Caco-2 (cell line): ENCODE measurements at regions not wholly inside any gene's neighbourhood (a gene's known extent, or its start where the extent isn't known, plus 50 kb on each side); places are given as distances from the start of the nearest gene placed in this dataset.

ENCODE experiments used
- BruUV-seq: library from RNA; stranded (reverse); fragments of 400-500 nt; replicated peaks from 2 replicates; lab custom pipeline; 2021; lab: Mats Ljungman, UMichigan
- CTCF ChIA-PET: fragments of 300-600 bp; sonication (Branson Sonifier 250); formaldehyde crosslinking; loops from one replicate; lab custom pipeline; 2022; ENCODE audit warnings: antibody characterized with exemption; lab: Charles Lee
- POLR2A ChIA-PET: fragments of 300-600 bp; sonication (Branson Sonifier 250); formaldehyde crosslinking; loops from one replicate; lab custom pipeline; 2022; ENCODE audit warnings: antibody characterized with exemption; lab: Charles Lee
- DNase-seq, 2 experiments: peaks; one replicate each; pipeline versions ENCODE4 v3.0.0 to v3.0.0-alpha.2; 2020 to 2022
- H3K27me3 ChIP-seq: replicated peaks from 2 replicates; pipeline ENCODE4 v1.6.0; 2011; ENCODE audit warnings: low read length; ENCODE audit not compliant: control insufficient read depth, insufficient read depth
- H3K36me3 ChIP-seq: 2 replicates; pipeline ENCODE4 v1.5.1; 2011; ENCODE audit warnings: low read length; ENCODE audit not compliant: control insufficient read depth, insufficient read depth
- H3K4me1 ChIP-seq: fragments of 250-450 bp; sonication (Bioruptor Pico); 2 replicates; pipeline ENCODE4 v1.5.1; 2020; ENCODE audit warnings: mild to moderate bottlenecking
- H3K4me3 ChIP-seq: 2 replicates; pipeline ENCODE4 v1.5.1; 2011; ENCODE audit warnings: low read depth, mild to moderate bottlenecking, control low read depth, low read length
- H3K9me3 ChIP-seq: fragments of 250-450 bp; sonication (Bioruptor Pico); 2 replicates; pipeline ENCODE4 v1.5.1; 2020; ENCODE audit warnings: mild to moderate bottlenecking, moderate library complexity
- H3K27ac Mint-ChIP-seq: one replicate; pipeline ENCODE4 v1.8.0; 2022; ENCODE audit warnings: mixed read lengths; ENCODE audit not compliant: unreplicated experiment
- H3K27me3 Mint-ChIP-seq: one replicate; pipeline ENCODE4 v1.8.0; 2022; ENCODE audit warnings: mixed read lengths; ENCODE audit not compliant: insufficient read depth, unreplicated experiment
- H3K36me3 Mint-ChIP-seq: one replicate; pipeline ENCODE4 v1.8.0; 2022; ENCODE audit warnings: mild to moderate bottlenecking, mixed read lengths; ENCODE audit not compliant: insufficient read depth, unreplicated experiment
- H3K4me1 Mint-ChIP-seq: one replicate; pipeline ENCODE4 v1.8.0; 2022; ENCODE audit warnings: low read depth, mixed read lengths; ENCODE audit not compliant: unreplicated experiment
- H3K4me3 Mint-ChIP-seq: one replicate; pipeline ENCODE4 v1.8.0; 2022; ENCODE audit warnings: mild to moderate bottlenecking, moderate library complexity, mixed read lengths; ENCODE audit not compliant: unreplicated experiment
- H3K9me3 Mint-ChIP-seq: one replicate; pipeline ENCODE4 v1.8.0; 2022; ENCODE audit warnings: mixed read lengths; ENCODE audit not compliant: unreplicated experiment
- intact Hi-C: fragments of 100-400 bp; cut with micrococcal nuclease; formaldehyde crosslinking; loops from one replicate; pipeline ENCODE4 v1.10.0; 2022; ENCODE audit not compliant: unreplicated experiment
- TF ChIP-seq, protein P1 (sequence below), 2 experiments: fragments of 200-600 bp in 1 of 2; IDR thresholded peaks; 1 replicate in 1 of 2; 2 replicates in 1 of 2; pipeline versions ENCODE4 v1.5.1 to v1.8.0; 2011 to 2022; ENCODE audit warnings: antibody characterized with exemption in 1 of 2, control low read depth in 1 of 2, inconsistent platforms in 1 of 2, low read depth in 1 of 2, low read length in 1 of 2, mild to moderate bottlenecking in 1 of 2, moderate library complexity in 1 of 2; ENCODE audit not compliant: insufficient read depth in 1 of 2, severe bottlenecking in 1 of 2, unreplicated experiment in 1 of 2

DNA sequence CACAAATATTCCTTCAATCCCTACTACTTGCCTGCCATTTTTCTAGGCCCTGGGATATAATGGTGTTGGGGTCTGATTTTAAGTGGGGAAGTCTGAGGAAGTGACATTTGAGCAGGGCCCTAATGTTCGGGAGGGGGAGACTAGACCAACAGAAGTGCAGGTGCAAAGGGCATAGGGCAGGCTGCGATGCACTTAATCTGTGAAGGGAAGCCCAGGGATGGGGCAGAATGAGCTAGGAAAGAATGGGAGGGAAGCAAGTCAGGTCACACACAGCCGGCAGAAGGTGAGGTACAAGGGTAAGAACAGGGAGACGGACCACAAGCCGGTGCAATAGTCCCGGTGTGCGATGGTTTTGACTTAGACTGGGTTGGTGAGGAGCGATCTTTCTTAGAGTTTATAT, 146.8 kb downstream of the UNC5CL start:
- no peaks in the 10 kb centered on the region for H3K36me3 ChIP-seq
- H3K27ac Mint-ChIP-seq: no peak overlapping the region

DNA sequence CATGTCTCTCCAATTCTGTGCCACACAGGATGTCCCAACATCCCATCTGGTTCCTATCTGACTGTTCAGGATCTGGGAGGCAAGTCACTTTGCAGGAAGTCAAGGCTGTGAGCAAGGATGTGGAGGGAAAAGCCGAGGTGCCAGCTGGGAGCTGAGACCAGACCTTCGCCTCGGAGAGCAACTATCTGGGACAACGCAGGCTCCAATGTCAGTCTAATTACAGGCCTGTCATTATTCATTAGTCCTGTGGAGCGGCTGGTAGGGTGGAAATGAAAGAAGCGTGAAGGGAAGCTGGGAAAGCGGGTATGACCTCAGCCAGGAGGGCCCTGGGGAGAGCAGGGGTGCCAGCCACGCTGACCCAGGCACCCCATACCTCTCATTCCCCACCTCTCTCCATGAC, 147.3 kb downstream of the UNC5CL start:
- no peak for DNase-seq
- no TSS peak for BruUV-seq
- Histone ChIP-seq H3K27me3 (no peaks in the 10 kb centered on the region), H3K36me3 (no peaks in the 10 kb centered on the region), H3K9me3 (no peaks in the 10 kb centered on the region), H3K4me3 (no peak overlapping the region), H3K4me1 (peaks cover 6% of the 10 kb centered on the region; the same call in 1 of the 2 replicates)
- H3K27ac Mint-ChIP-seq: no peak overlapping the region
- CTCF ChIA-PET: no interaction called here
- no peaks in the 10 kb centered on the region for H3K27me3 Mint-ChIP-seq
- peaks cover under 1% of the 10 kb centered on the region for H3K4me1 Mint-ChIP-seq
- no peak overlapping the region for H3K4me3 Mint-ChIP-seq
- H3K36me3 Mint-ChIP-seq: no peaks in the 10 kb centered on the region
- intact Hi-C loops: no loop called here
- TF ChIP-seq, protein P1, sequence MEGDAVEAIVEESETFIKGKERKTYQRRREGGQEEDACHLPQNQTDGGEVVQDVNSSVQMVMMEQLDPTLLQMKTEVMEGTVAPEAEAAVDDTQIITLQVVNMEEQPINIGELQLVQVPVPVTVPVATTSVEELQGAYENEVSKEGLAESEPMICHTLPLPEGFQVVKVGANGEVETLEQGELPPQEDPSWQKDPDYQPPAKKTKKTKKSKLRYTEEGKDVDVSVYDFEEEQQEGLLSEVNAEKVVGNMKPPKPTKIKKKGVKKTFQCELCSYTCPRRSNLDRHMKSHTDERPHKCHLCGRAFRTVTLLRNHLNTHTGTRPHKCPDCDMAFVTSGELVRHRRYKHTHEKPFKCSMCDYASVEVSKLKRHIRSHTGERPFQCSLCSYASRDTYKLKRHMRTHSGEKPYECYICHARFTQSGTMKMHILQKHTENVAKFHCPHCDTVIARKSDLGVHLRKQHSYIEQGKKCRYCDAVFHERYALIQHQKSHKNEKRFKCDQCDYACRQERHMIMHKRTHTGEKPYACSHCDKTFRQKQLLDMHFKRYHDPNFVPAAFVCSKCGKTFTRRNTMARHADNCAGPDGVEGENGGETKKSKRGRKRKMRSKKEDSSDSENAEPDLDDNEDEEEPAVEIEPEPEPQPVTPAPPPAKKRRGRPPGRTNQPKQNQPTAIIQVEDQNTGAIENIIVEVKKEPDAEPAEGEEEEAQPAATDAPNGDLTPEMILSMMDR (IDR thresholded peaks at IDR 0.05; ENCODE audit: insufficient read depth in 1 of 2, low read depth in 1 of 2, low read length in 1 of 2, severe bottlenecking in 1 of 2, unreplicated experiment in 1 of 2): no peak
- POLR2A ChIA-PET: no interaction called here
- H3K9me3 Mint-ChIP-seq: no peaks in the 10 kb centered on the region

More for the DNA sequence above, 146.8 kb downstream of the UNC5CL start:
- no peaks in the 10 kb centered on the region for H3K36me3 Mint-ChIP-seq
- intact Hi-C loops: no loop called here
- H3K27me3 Mint-ChIP-seq: no peaks in the 10 kb centered on the region
- Histone ChIP-seq H3K9me3 (no peaks in the 10 kb centered on the region), H3K27me3 (no peaks in the 10 kb centered on the region), H3K4me3 (no peak overlapping the region), H3K4me1 (peaks cover 6% of the 10 kb centered on the region; the same call in 1 of the 2 replicates)
- TF ChIP-seq, protein P1 (IDR thresholded peaks at IDR 0.05; ENCODE audit: insufficient read depth in 1 of 2, low read depth in 1 of 2, low read length in 1 of 2, severe bottlenecking in 1 of 2, unreplicated experiment in 1 of 2): no peak
- CTCF ChIA-PET: no interaction called here
- POLR2A ChIA-PET: no interaction called here
- H3K9me3 Mint-ChIP-seq: no peaks in the 10 kb centered on the region
- BruUV-seq: no TSS peak
- no peak for DNase-seq
- peaks cover 6% of the 10 kb centered on the region for H3K4me1 Mint-ChIP-seq
- H3K4me3 Mint-ChIP-seq: no peak overlapping the region

DNA sequence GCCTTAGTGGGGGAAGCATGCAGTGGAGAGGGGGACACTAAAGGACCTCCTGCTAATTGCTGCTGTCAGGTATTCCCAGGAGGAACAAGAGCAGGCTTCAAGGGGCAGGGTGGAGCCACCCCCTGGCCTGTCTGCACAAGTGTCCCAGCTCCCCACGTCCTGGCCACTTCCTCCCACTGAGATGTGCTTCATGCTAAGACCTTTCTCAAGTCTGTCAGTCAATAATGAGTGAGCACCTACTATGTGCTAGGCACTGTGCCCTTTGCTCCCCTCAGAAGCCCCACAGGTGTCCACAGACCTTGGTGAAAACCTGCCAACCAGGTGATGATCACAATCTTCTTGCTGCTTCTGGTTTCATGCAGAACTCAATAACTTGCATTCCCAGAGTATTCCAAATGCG, 147.9 kb downstream of the UNC5CL start:
- no peaks in the 10 kb centered on the region for H3K36me3 ChIP-seq
- CTCF ChIA-PET: no interaction called here
- no peak overlapping the region for H3K4me3 ChIP-seq
- intact Hi-C loops: no loop called here
- no peaks in the 10 kb centered on the region for H3K27me3 Mint-ChIP-seq
- no peaks in the 10 kb centered on the region for H3K27me3 ChIP-seq
- peaks cover 6% of the 10 kb centered on the region; the same call in 1 of the 2 replicates for H3K4me1 ChIP-seq
- no peaks in the 10 kb centered on the region for H3K9me3 ChIP-seq
- H3K4me1 Mint-ChIP-seq: no peaks in the 10 kb centered on the region
- H3K36me3 Mint-ChIP-seq: no peaks in the 10 kb centered on the region
- TF ChIP-seq, protein P1 (IDR thresholded peaks at IDR 0.05; ENCODE audit: insufficient read depth in 1 of 2, low read depth in 1 of 2, low read length in 1 of 2, severe bottlenecking in 1 of 2, unreplicated experiment in 1 of 2): no peak
- no peaks in the 10 kb centered on the region for H3K9me3 Mint-ChIP-seq
- no peak overlapping the region for H3K27ac Mint-ChIP-seq
- no peak overlapping the region for H3K4me3 Mint-ChIP-seq
- BruUV-seq: no TSS peak
- DNase-seq: no peak
- POLR2A ChIA-PET: no interaction called here
